Neural cell (in vitro differentiated cells): ENCODE measurements at regions not wholly inside any gene's neighbourhood (a gene's known extent, or its start where the extent isn't known, plus 50 kb on each side); places are given as distances from the start of the nearest gene placed in this dataset.

Experiments used
- CTCF ChIP-seq: fragments of 450-650 bp; IDR thresholded peaks from 2 replicates; pipeline ENCODE4 v1.5.1; 2014; ENCODE audit warnings: antibody characterized with exemption, mild to moderate bottlenecking, moderate library complexity; ENCODE audit not compliant: poor library complexity, severe bottlenecking
- EZH2 ChIP-seq: fragments of 200-600, 300-800 bp; shearing (Covaris generic), sonication (generic); IDR thresholded peaks from 2 replicates; pipeline ENCODE4 v1.6.1; 2014; ENCODE audit warnings: antibody characterized with exemption, low read length, borderline replicate concordance, mild to moderate bottlenecking; ENCODE audit not compliant: insufficient read depth, poor library complexity, severe bottlenecking
- POLR2AphosphoS5 ChIP-seq: IDR thresholded peaks from 2 replicates; pipeline ENCODE4 v1.6.1; 2012
- RAD21 ChIP-seq: fragments of 450-650 bp; conservative IDR thresholded peaks from 2 replicates; pipeline ENCODE4 v1.6.1; 2014; ENCODE audit warnings: antibody characterized with exemption, mild to moderate bottlenecking, moderate library complexity
- TAF1 ChIP-seq: IDR thresholded peaks from 2 replicates; pipeline ENCODE4 v1.6.1; 2012; ENCODE audit warnings: low read depth

GRCh38 chr16:79943736-79944135 lies 343.2 kb upstream of the MAF start:
- TF ChIP-seq CTCF (no peak), POLR2AphosphoS5 (no peak), EZH2 (no peak), TAF1 (no peak), RAD21 (no peak)
